Endodermal cell (in vitro differentiated cells): ENCODE measurements at regions not wholly inside any gene's neighbourhood (a gene's known extent, or its start where the extent isn't known, plus 50 kb on each side); places are given as distances from the start of the nearest gene placed in this dataset.

Experiments used
- DNase-seq: peaks from one replicate; pipeline ENCODE4 v3.0.0-alpha.2; 2017
- H3K27ac ChIP-seq: 2 replicates; pipeline ENCODE4 v1.5.1; 2013; ENCODE audit warnings: mild to moderate bottlenecking, low read depth, low read length, moderate library complexity
- H3K27me3 ChIP-seq: 2 replicates; pipeline ENCODE4 v1.6.1; 2013; ENCODE audit warnings: mild to moderate bottlenecking, low read length, moderate library complexity; ENCODE audit not compliant: insufficient read depth, control insufficient read depth, poor library complexity, severe bottlenecking
- H3K36me3 ChIP-seq: 2 replicates; pipeline ENCODE4 v1.7.0; 2013; ENCODE audit warnings: mild to moderate bottlenecking, low read length, moderate library complexity; ENCODE audit not compliant: control insufficient read depth, insufficient read depth
- H3K4me1 ChIP-seq: one replicate; pipeline ENCODE4 v1.7.0; 2013; ENCODE audit warnings: low read length; ENCODE audit not compliant: control insufficient read depth, insufficient read depth
- H3K4me3 ChIP-seq: 2 replicates; pipeline ENCODE4 v1.5.1; 2013; ENCODE audit warnings: mild to moderate bottlenecking, low read length, moderate library complexity
- H3K9ac ChIP-seq: 2 replicates; pipeline ENCODE4 v1.6.1; 2013; ENCODE audit warnings: mild to moderate bottlenecking, low read length, moderate library complexity; ENCODE audit not compliant: poor library complexity, severe bottlenecking; ENCODE audit errors: extremely low read depth
- H3K9me3 ChIP-seq: 2 replicates; pipeline ENCODE4 v1.6.1; 2013; ENCODE audit warnings: mild to moderate bottlenecking, low read length, moderate library complexity; ENCODE audit not compliant: control insufficient read depth
- H3K27ac Mint-ChIP-seq: 2 replicates; pipeline ENCODE4 v1.8.0; 2020; ENCODE audit warnings: mixed read lengths
- H3K27me3 Mint-ChIP-seq: 2 replicates; pipeline ENCODE4 v1.8.0; 2021; ENCODE audit warnings: mild to moderate bottlenecking, mixed read lengths; ENCODE audit not compliant: insufficient read depth
- H3K36me3 Mint-ChIP-seq: 2 replicates; pipeline ENCODE4 v1.8.0; 2020; ENCODE audit warnings: low read depth, mixed read lengths
- H3K4me1 Mint-ChIP-seq: 2 replicates; pipeline ENCODE4 v1.8.0; 2020; ENCODE audit warnings: mixed read lengths
- H3K4me3 Mint-ChIP-seq: 2 replicates; pipeline ENCODE4 v1.8.0; 2020; ENCODE audit warnings: mild to moderate bottlenecking, moderate library complexity, mixed read lengths
- H3K9me3 Mint-ChIP-seq: 2 replicates; pipeline ENCODE4 v1.8.0; 2020; ENCODE audit warnings: mild to moderate bottlenecking, mixed read lengths
- CTCF ChIP-seq: fragments of 200-600 bp; sonication (generic); conservative IDR thresholded peaks from 2 replicates; pipeline ENCODE4 v1.5.0; 2021; ENCODE audit warnings: antibody characterized with exemption, mild to moderate bottlenecking
- WGBS, 2 experiments: methylation state at CpG; one replicate each; pipeline versions ENCODE4 v1.1.5 to v1.1.7; 2013; ENCODE audit warnings: missing lambda C conversion rate in 2 of 2, mixed read lengths in 1 of 2; ENCODE audit not compliant: insufficient coverage in 1 of 2, insufficient read length in 1 of 2; 5-methylcytosine and 5-hydroxymethylcytosine counted together

GRCh38 chr1:4060850-4061249 lies 160.8 kb upstream of the C1orf174 start:
- no peak overlapping the region for H3K4me3 ChIP-seq
- no peaks in the 10 kb centered on the region for H3K36me3 ChIP-seq
- no peak overlapping the region for H3K27ac ChIP-seq
- no peaks in the 10 kb centered on the region for H3K27me3 ChIP-seq
- H3K27ac Mint-ChIP-seq: no peak overlapping the region
- no peaks in the 10 kb centered on the region for H3K4me1 ChIP-seq
- no peak overlapping the region for H3K4me3 Mint-ChIP-seq
- H3K4me1 Mint-ChIP-seq: no peaks in the 10 kb centered on the region
- 68 to 78% methylated on average over 8 to 12 of the region's 12 CpGs for WGBS, 2 experiments
- no peak overlapping the region for H3K9ac ChIP-seq
- H3K9me3 Mint-ChIP-seq: no peaks in the 10 kb centered on the region
- peak; percentile 56 for DNase-seq
- H3K27me3 Mint-ChIP-seq: no peaks in the 10 kb centered on the region
- no peaks in the 10 kb centered on the region for H3K36me3 Mint-ChIP-seq
- no peak for TF ChIP-seq CTCF
- H3K9me3 ChIP-seq: peaks cover under 1% of the 10 kb centered on the region

- H3K4me3 ChIP-seq: no peak overlapping the region
- H3K9me3 ChIP-seq: peaks cover 8% of the 10 kb centered on the region
- no peak overlapping the region for H3K27ac Mint-ChIP-seq
- no peak overlapping the region for H3K9ac ChIP-seq
- no peaks in the 10 kb centered on the region for H3K4me1 ChIP-seq
- no peak overlapping the region for H3K4me3 Mint-ChIP-seq
- H3K27ac ChIP-seq: no peak overlapping the region
- no peaks in the 10 kb centered on the region for H3K27me3 ChIP-seq
- DNase-seq: no peak
- H3K9me3 Mint-ChIP-seq: no peaks in the 10 kb centered on the region
- WGBS, 2 experiments: 80 to 84% methylated on average over 9 to 21 of the region's 21 CpGs
- no peaks in the 10 kb centered on the region for H3K36me3 Mint-ChIP-seq
- H3K36me3 ChIP-seq: no peaks in the 10 kb centered on the region
- no peaks in the 10 kb centered on the region for H3K4me1 Mint-ChIP-seq
- no peak for TF ChIP-seq CTCF
- no peaks in the 10 kb centered on the region for H3K27me3 Mint-ChIP-seq
These were observed 161.5 kb upstream of the C1orf174 start for GRCh38 chr1:4061521-4062031.

GRCh38 chr1:4062041-4062440 lies 162.0 kb upstream of the C1orf174 start:
- Histone ChIP-seq H3K27me3 (no peaks in the 10 kb centered on the region), H3K9ac (no peak overlapping the region), H3K27ac (no peak overlapping the region), H3K9me3 (peaks cover 12% of the 10 kb centered on the region), H3K4me3 (no peak overlapping the region), H3K4me1 (no peaks in the 10 kb centered on the region), H3K36me3 (no peaks in the 10 kb centered on the region)
- Mint-ChIP-seq H3K9me3 (no peaks in the 10 kb centered on the region), H3K36me3 (no peaks in the 10 kb centered on the region), H3K4me1 (no peaks in the 10 kb centered on the region), H3K27ac (no peak overlapping the region), H3K4me3 (no peak overlapping the region), H3K27me3 (no peaks in the 10 kb centered on the region)
- no peak for TF ChIP-seq CTCF
- WGBS, 2 experiments: 94 to 96% methylated on average over 7 to 9 of the region's 9 CpGs
- DNase-seq: peak; percentile 28
